A549 (cell line): ENCODE measurements at regions not wholly inside any gene's neighbourhood (a gene's known extent, or its start where the extent isn't known, plus 50 kb on each side); places are given as distances from the start of the nearest gene placed in this dataset.

Experiments
- CEBPB ChIP-seq, 2 experiments: fragments of >200 bp in 1 of 2; sonication (Bioruptor Twin) in 1 of 2; formaldehyde crosslinking in 1 of 2; IDR thresholded peaks; 2 replicates each; pipeline ENCODE4 v1.6.1; 2012 to 2016
- EP300 ChIP-seq, 2 experiments: fragments of >200 bp; sonication (Bioruptor Twin); formaldehyde crosslinking; IDR thresholded peaks; 2 replicates in 1 of 2; 3 replicates in 1 of 2; pipeline ENCODE4 v1.6.1; 2016 to 2017
- HDAC2 ChIP-seq: fragments of 200-600 bp; sonication (generic); IDR thresholded peaks from 2 replicates; pipeline ENCODE4 v1.6.1; 2016
- KDM1A ChIP-seq: fragments of 200-600 bp; sonication (generic); IDR thresholded peaks from 2 replicates; pipeline ENCODE4 v1.6.1; 2016; ENCODE audit warnings: low read depth, mild to moderate bottlenecking
- KDM5A ChIP-seq: fragments of 200-600 bp; sonication (generic); IDR thresholded peaks from 2 replicates; pipeline ENCODE4 v1.6.1; 2016; ENCODE audit warnings: antibody characterized with exemption, mild to moderate bottlenecking
- MAZ ChIP-seq: fragments of 150-350 bp; IDR thresholded peaks from 2 replicates; pipeline ENCODE4 v1.6.1; 2014; ENCODE audit warnings: antibody characterized with exemption, low read depth, low read length, borderline replicate concordance
- MYC ChIP-seq: IDR thresholded peaks from 2 replicates; pipeline ENCODE4 v1.6.1; 2012; ENCODE audit warnings: mild to moderate bottlenecking, inconsistent platforms, low read length, improper control_type of control experiment, borderline replicate concordance
- NFE2L2 ChIP-seq: fragments of 150-350 bp; conservative IDR thresholded peaks from 2 replicates; pipeline ENCODE4 v1.6.1; 2014; ENCODE audit warnings: low read length
- POLR2A ChIP-seq: IDR thresholded peaks from 2 replicates; pipeline ENCODE4 v1.6.1; 2012; ENCODE audit warnings: mild to moderate bottlenecking, low read length
- POLR2AphosphoS2 ChIP-seq: conservative IDR thresholded peaks from 2 replicates; pipeline ENCODE4 v1.6.1; 2012; ENCODE audit warnings: low read length, improper control_type of control experiment, inconsistent platforms
- ZC3H11A ChIP-seq: fragments of 450-650 bp; IDR thresholded peaks from 2 replicates; pipeline ENCODE4 v1.6.1; 2014; ENCODE audit warnings: antibody characterized with exemption, mild to moderate bottlenecking
- ZFP36 ChIP-seq: fragments of 450-650 bp; IDR thresholded peaks from 2 replicates; pipeline ENCODE4 v1.6.1; 2014; ENCODE audit warnings: borderline replicate concordance; ENCODE audit not compliant: partially characterized antibody
- TF ChIP-seq, protein P1 (sequence below): fragments of >200 bp; sonication (Bioruptor Twin); formaldehyde crosslinking; IDR thresholded peaks from 3 replicates; pipeline ENCODE4 v1.5.1; 2016
- TF ChIP-seq, protein P2 (sequence below): fragments of 200-600 bp; sonication (generic); IDR thresholded peaks from 2 replicates; pipeline ENCODE4 v1.6.1; 2016; ENCODE audit warnings: antibody characterized with exemption, mild to moderate bottlenecking, moderate library complexity

DNA sequence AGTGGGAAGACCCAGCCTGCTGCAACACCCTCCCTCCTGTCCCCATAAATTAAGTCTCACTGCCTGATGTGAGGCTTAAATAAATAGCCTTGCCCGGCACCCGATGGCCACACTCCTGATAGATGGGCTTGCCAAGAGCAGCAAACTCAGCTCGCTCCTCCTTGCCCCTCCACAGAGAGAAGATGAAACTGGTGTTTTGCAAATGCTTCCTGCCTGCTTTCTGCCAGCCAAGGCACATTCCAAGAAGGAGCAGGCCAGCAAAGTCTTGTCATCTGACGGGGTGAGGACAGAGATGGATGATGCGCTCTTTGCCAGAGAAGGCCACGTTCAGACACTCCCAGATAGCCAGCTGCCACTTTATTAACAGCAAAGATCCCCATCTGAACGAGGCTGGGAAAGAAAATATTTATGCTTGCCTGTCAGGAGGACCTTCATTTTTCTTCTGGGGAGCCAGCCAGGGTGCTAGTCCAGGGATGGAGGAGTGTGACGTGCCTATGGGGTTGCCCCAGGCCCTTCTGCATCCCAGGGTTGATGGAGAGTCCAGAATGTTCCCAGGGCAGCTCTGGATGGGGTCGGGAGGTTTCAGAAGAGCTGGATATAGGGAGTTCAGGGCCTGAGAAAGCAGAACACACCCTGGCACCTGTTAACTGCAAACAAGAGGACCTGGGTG, 265.4 kb downstream of the FOXD2 start:
- TF ChIP-seq EP300 (IDR thresholded peaks at IDR 0.05): no peak
- TF ChIP-seq POLR2AphosphoS2: no peak
- no peak for TF ChIP-seq POLR2A
- TF ChIP-seq, protein P1, sequence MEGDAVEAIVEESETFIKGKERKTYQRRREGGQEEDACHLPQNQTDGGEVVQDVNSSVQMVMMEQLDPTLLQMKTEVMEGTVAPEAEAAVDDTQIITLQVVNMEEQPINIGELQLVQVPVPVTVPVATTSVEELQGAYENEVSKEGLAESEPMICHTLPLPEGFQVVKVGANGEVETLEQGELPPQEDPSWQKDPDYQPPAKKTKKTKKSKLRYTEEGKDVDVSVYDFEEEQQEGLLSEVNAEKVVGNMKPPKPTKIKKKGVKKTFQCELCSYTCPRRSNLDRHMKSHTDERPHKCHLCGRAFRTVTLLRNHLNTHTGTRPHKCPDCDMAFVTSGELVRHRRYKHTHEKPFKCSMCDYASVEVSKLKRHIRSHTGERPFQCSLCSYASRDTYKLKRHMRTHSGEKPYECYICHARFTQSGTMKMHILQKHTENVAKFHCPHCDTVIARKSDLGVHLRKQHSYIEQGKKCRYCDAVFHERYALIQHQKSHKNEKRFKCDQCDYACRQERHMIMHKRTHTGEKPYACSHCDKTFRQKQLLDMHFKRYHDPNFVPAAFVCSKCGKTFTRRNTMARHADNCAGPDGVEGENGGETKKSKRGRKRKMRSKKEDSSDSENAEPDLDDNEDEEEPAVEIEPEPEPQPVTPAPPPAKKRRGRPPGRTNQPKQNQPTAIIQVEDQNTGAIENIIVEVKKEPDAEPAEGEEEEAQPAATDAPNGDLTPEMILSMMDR: no peak
- TF ChIP-seq, protein P2, sequence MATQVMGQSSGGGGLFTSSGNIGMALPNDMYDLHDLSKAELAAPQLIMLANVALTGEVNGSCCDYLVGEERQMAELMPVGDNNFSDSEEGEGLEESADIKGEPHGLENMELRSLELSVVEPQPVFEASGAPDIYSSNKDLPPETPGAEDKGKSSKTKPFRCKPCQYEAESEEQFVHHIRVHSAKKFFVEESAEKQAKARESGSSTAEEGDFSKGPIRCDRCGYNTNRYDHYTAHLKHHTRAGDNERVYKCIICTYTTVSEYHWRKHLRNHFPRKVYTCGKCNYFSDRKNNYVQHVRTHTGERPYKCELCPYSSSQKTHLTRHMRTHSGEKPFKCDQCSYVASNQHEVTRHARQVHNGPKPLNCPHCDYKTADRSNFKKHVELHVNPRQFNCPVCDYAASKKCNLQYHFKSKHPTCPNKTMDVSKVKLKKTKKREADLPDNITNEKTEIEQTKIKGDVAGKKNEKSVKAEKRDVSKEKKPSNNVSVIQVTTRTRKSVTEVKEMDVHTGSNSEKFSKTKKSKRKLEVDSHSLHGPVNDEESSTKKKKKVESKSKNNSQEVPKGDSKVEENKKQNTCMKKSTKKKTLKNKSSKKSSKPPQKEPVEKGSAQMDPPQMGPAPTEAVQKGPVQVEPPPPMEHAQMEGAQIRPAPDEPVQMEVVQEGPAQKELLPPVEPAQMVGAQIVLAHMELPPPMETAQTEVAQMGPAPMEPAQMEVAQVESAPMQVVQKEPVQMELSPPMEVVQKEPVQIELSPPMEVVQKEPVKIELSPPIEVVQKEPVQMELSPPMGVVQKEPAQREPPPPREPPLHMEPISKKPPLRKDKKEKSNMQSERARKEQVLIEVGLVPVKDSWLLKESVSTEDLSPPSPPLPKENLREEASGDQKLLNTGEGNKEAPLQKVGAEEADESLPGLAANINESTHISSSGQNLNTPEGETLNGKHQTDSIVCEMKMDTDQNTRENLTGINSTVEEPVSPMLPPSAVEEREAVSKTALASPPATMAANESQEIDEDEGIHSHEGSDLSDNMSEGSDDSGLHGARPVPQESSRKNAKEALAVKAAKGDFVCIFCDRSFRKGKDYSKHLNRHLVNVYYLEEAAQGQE: no peak
- no peak for TF ChIP-seq ZC3H11A
- no peak for TF ChIP-seq KDM5A
- TF ChIP-seq HDAC2: no peak
- TF ChIP-seq CEBPB (IDR thresholded peaks at IDR 0.05): no peak
- TF ChIP-seq NFE2L2: no peak
- no peak for TF ChIP-seq MYC
- no peak for TF ChIP-seq MAZ
- no peak for TF ChIP-seq ZFP36
- TF ChIP-seq KDM1A: no peak
